HEK293 (cell line): ENCODE measurements at regions not wholly inside any gene's neighbourhood (a gene's known extent, or its start where the extent isn't known, plus 50 kb on each side); places are given as distances from the start of the nearest gene placed in this dataset.

ENCODE experiments used
- CTCF ChIA-PET: fragments of 350-600 bp; formaldehyde crosslinking; extraction: SDS; loops from one replicate; lab custom pipeline; 2021; ENCODE audit warnings: antibody characterized with exemption; lab: Yijun Ruan, JAX
- POLR2A ChIA-PET: fragments of 300-600 bp; formaldehyde crosslinking; extraction: SDS; loops from one replicate; lab custom pipeline; 2020; ENCODE audit warnings: antibody characterized with exemption, inconsistent platforms; lab: Yijun Ruan, JAX
- H3K27ac ChIP-seq: fragments of 200-500 bp; sonication (Bioruptor generic); 2 replicates; pipeline ENCODE4 v1.5.1; 2014; ENCODE audit warnings: low read depth, low read length, control low read depth, inconsistent platforms; ENCODE audit errors: extremely low read depth
- H3K36me3 ChIP-seq, 2 experiments: fragments of 200-500 bp in 1 of 2; sonication (Bioruptor generic) in 1 of 2; 1 replicate in 1 of 2; 2 replicates in 1 of 2; pipeline ENCODE4 v1.5.1; 2014 to 2017; ENCODE audit warnings: inconsistent platforms in 2 of 2, low read length in 2 of 2; ENCODE audit not compliant: control insufficient read depth in 2 of 2, insufficient read depth in 1 of 2
- H3K4me1 ChIP-seq: fragments of 200-500 bp; sonication (Bioruptor generic); 2 replicates; pipeline ENCODE4 v1.5.1; 2014; ENCODE audit warnings: mild to moderate bottlenecking, low read length, inconsistent platforms; ENCODE audit not compliant: control insufficient read depth, insufficient read depth
- H3K4me3 ChIP-seq: 2 replicates; pipeline ENCODE4 v1.5.1; 2011; ENCODE audit warnings: low read depth, mild to moderate bottlenecking, control low read depth, low read length, moderate library complexity
- H3K9me3 ChIP-seq: fragments of 200-500 bp; sonication (Bioruptor generic); 2 replicates; pipeline ENCODE4 v1.5.1; 2014; ENCODE audit warnings: low read depth, low read length, inconsistent platforms; ENCODE audit not compliant: control insufficient read depth, insufficient read depth
- BCL11A ChIP-seq: fragments of 450-650 bp; formaldehyde crosslinking; IDR thresholded peaks from 2 replicates; pipeline ENCODE4 v1.5.1; 2016; ENCODE audit warnings: low read depth, missing biosample characterization, missing genetic modification characterization
- BCL6B ChIP-seq: fragments of 450-650 bp; formaldehyde crosslinking; IDR thresholded peaks from 2 replicates; pipeline ENCODE4 v1.5.1; 2017; ENCODE audit warnings: missing biosample characterization, missing genetic modification characterization
- INSM2 ChIP-seq: fragments of 450-650 bp; formaldehyde crosslinking; IDR thresholded peaks from 2 replicates; pipeline ENCODE4 v1.5.1; 2016; ENCODE audit warnings: missing biosample characterization, missing genetic modification characterization
- KLF17 ChIP-seq: fragments of 450-650 bp; formaldehyde crosslinking; IDR thresholded peaks from 2 replicates; pipeline ENCODE4 v1.5.1; 2016; ENCODE audit warnings: missing biosample characterization, missing genetic modification characterization
- MZF1 ChIP-seq: fragments of 450-650 bp; formaldehyde crosslinking; IDR thresholded peaks from 2 replicates; pipeline ENCODE4 v1.5.1; 2017; ENCODE audit warnings: missing biosample characterization, missing genetic modification characterization, borderline replicate concordance
- TCF7L2 ChIP-seq: IDR thresholded peaks from 2 replicates; pipeline ENCODE4 v1.6.1; 2011; ENCODE audit warnings: low read depth, mild to moderate bottlenecking, inconsistent platforms, low read length, moderate library complexity, borderline replicate concordance
- ZBTB21 ChIP-seq: fragments of 450-650 bp; formaldehyde crosslinking; IDR thresholded peaks from 2 replicates; pipeline ENCODE4 v1.5.1; 2017; ENCODE audit warnings: missing biosample characterization, missing genetic modification characterization
- ZIC2 ChIP-seq: fragments of 450-650 bp; formaldehyde crosslinking; IDR thresholded peaks from 2 replicates; pipeline ENCODE4 v1.5.1; 2016; ENCODE audit warnings: missing biosample characterization, missing genetic modification characterization
- ZNF10 ChIP-seq: fragments of 450-650 bp; formaldehyde crosslinking; IDR thresholded peaks from 2 replicates; pipeline ENCODE4 v1.5.1; 2017; ENCODE audit warnings: missing biosample characterization, missing genetic modification characterization
- ZNF132 ChIP-seq: fragments of 450-650 bp; formaldehyde crosslinking; IDR thresholded peaks from 2 replicates; pipeline ENCODE4 v1.5.1; 2017; ENCODE audit warnings: missing biosample characterization, missing genetic modification characterization, borderline replicate concordance
- ZNF175 ChIP-seq: fragments of 450-650 bp; formaldehyde crosslinking; IDR thresholded peaks from 2 replicates; pipeline ENCODE4 v1.5.1; 2016; ENCODE audit warnings: missing biosample characterization, missing genetic modification characterization
- ZNF341 ChIP-seq: fragments of 450-650 bp; formaldehyde crosslinking; IDR thresholded peaks from 2 replicates; pipeline ENCODE4; 2016; ENCODE audit warnings: low read depth, missing biosample characterization, missing genetic modification characterization
- ZNF362 ChIP-seq: fragments of 450-650 bp; formaldehyde crosslinking; IDR thresholded peaks from 2 replicates; pipeline ENCODE4 v1.5.1; 2016; ENCODE audit warnings: missing biosample characterization, missing genetic modification characterization
- ZNF514 ChIP-seq: fragments of 450-650 bp; formaldehyde crosslinking; IDR thresholded peaks from 2 replicates; pipeline ENCODE4 v1.5.1; 2016; ENCODE audit warnings: missing biosample characterization, missing genetic modification characterization
- ZNF621 ChIP-seq: fragments of 450-650 bp; formaldehyde crosslinking; IDR thresholded peaks from 2 replicates; pipeline ENCODE4 v1.5.1; 2017; ENCODE audit warnings: missing biosample characterization, missing genetic modification characterization
- ZNF629 ChIP-seq: fragments of 450-650 bp; formaldehyde crosslinking; IDR thresholded peaks from 2 replicates; pipeline ENCODE4 v1.5.1; 2017; ENCODE audit warnings: missing biosample characterization, missing genetic modification characterization
- ZNF707 ChIP-seq: fragments of 450-650 bp; formaldehyde crosslinking; IDR thresholded peaks from 2 replicates; pipeline ENCODE4 v1.5.1; 2016; ENCODE audit warnings: missing biosample characterization, missing genetic modification characterization
- ZNF792 ChIP-seq: fragments of 450-650 bp; formaldehyde crosslinking; IDR thresholded peaks from 2 replicates; pipeline ENCODE4 v1.5.1; 2016; ENCODE audit warnings: missing biosample characterization, missing genetic modification characterization
- ZNF843 ChIP-seq: fragments of 450-650 bp; formaldehyde crosslinking; IDR thresholded peaks from 2 replicates; pipeline ENCODE4 v1.5.1; 2016; ENCODE audit warnings: missing biosample characterization, missing genetic modification characterization
- ZXDB ChIP-seq: fragments of 450-650 bp; formaldehyde crosslinking; IDR thresholded peaks from 2 replicates; pipeline ENCODE4 v1.5.1; 2016; ENCODE audit warnings: missing biosample characterization, missing genetic modification characterization
- TF ChIP-seq, protein P1 (sequence below): fragments of 450-650 bp; formaldehyde crosslinking; IDR thresholded peaks from 2 replicates; pipeline ENCODE4 v1.5.1; 2016; ENCODE audit warnings: missing biosample characterization, missing genetic modification characterization
- TF ChIP-seq, protein P2 (sequence below): fragments of 450-650 bp; formaldehyde crosslinking; IDR thresholded peaks from 2 replicates; pipeline ENCODE4 v1.5.1; 2016; ENCODE audit warnings: missing biosample characterization, missing genetic modification characterization

- Histone ChIP-seq H3K36me3 (no peaks in the 10 kb centered on the region), H3K27ac (no peak overlapping the region), H3K4me1 (no peaks in the 10 kb centered on the region), H3K9me3 (no peaks in the 10 kb centered on the region), H3K4me3 (no peak overlapping the region)
- ChIA-PET CTCF (no interaction called here), POLR2A (no interaction called here)
- TF ChIP-seq ZNF341 (no peak), ZNF843 (no peak), ZNF707 (no peak), ZNF621 (no peak), KLF17 (tag by site-specific recombination) (no peak), ZBTB21 (no peak), ZNF132 (tag by site-specific recombination) (no peak)
- TF ChIP-seq, protein P1, sequence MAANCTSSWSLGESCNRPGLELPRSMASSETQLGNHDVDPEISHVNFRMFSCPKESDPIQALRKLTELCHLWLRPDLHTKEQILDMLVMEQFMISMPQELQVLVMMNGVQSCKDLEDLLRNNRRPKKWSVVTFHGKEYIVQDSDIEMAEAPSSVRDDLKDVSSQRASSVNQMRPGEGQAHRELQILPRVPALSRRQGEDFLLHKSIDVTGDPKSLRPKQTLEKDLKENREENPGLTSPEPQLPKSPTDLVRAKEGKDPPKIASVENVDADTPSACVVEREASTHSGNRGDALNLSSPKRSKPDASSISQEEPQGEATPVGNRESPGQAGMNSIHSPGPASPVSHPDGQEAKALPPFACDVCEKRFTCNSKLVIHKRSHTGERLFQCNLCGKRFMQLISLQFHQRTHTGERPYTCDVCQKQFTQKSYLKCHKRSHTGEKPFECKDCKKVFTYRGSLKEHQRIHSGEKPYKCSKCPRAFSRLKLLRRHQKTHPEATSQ (tag by site-specific recombination): no peak
- TF ChIP-seq, protein P2, sequence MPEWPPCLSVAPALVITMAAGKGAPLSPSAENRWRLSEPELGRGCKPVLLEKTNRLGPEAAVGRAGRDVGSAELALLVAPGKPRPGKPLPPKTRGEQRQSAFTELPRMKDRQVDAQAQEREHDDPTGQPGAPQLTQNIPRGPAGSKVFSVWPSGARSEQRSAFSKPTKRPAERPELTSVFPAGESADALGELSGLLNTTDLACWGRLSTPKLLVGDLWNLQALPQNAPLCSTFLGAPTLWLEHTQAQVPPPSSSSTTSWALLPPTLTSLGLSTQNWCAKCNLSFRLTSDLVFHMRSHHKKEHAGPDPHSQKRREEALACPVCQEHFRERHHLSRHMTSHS (tag by site-specific recombination): no peak
These were observed 452.6 kb upstream of the CDH11 start for GRCh38 chr16:65574326-65574966.

DNA sequence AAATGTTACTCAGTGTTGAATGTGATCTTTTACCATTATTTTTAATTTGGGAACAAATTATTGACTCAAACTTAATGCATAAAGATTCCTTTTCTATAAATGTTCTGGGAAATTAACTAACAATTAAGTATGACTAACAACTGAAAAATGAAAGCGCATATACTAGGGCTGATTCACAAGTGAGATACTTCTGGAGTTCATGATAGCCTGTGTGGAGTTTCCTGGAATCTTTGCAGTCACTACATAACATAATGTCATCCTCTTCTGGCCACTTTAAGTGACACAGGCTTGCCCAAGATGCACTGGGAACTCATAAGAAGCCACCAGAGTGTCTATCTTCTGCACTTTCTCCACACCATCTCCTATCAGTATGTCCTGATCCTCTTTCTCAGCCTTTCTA, 450.3 kb upstream of the CDH11 start:
- Histone ChIP-seq H3K4me1 (no peaks in the 10 kb centered on the region), H3K4me3 (no peak overlapping the region)
- no peak for TF ChIP-seq ZNF629
- TF ChIP-seq ZNF514 (tag by site-specific recombination): no peak
- TF ChIP-seq ZNF362 (tag by site-specific recombination): no peak
- TF ChIP-seq BCL11A (tag by site-specific recombination): no peak
- no peak for TF ChIP-seq ZXDB (tag by site-specific recombination)
- no peak for TF ChIP-seq MZF1 (tag by site-specific recombination)
- TF ChIP-seq ZNF792: no peak
- no peak for TF ChIP-seq INSM2
- TF ChIP-seq, all 188 proteins: peak for 0
- H3K9me3 ChIP-seq: no peaks in the 10 kb centered on the region
- CTCF ChIA-PET: no interaction called here
- POLR2A ChIA-PET: no interaction called here
- no peak overlapping the region for H3K27ac ChIP-seq
- no peaks in the 10 kb centered on the region for H3K36me3 ChIP-seq

GRCh38 chr16:65570261-65570660, 448.4 kb upstream of the CDH11 start:
- POLR2A ChIA-PET: no interaction called here
- CTCF ChIA-PET: no interaction called here
- no peaks in the 10 kb centered on the region for H3K36me3 ChIP-seq
- no peaks in the 10 kb centered on the region for H3K9me3 ChIP-seq
- H3K27ac ChIP-seq: no peak overlapping the region
- H3K4me1 ChIP-seq: no peaks in the 10 kb centered on the region
- no peak overlapping the region for H3K4me3 ChIP-seq
- TF ChIP-seq ZIC2 (tag by site-specific recombination): no peak
- TF ChIP-seq TCF7L2: no peak
- TF ChIP-seq ZNF10 (tag by site-specific recombination): no peak
- no peak for TF ChIP-seq MZF1 (tag by site-specific recombination)
- no peak for TF ChIP-seq BCL6B (tag by site-specific recombination)
- TF ChIP-seq ZNF175 (tag by site-specific recombination): no peak
